Fibroblast of lung (primary cell): ENCODE measurements at regions not wholly inside any gene's neighbourhood (a gene's known extent, or its start where the extent isn't known, plus 50 kb on each side); places are given as distances from the start of the nearest gene placed in this dataset.

Experiments used
- DNase-seq, 2 donors: peaks; one replicate each; pipeline versions ENCODE4 v3.0.0 to v3.0.0-alpha.2; 2010; ENCODE audit warnings: low read depth in 2 of 2
- H2AFZ ChIP-seq: 2 replicates; pipeline ENCODE4 v1.5.1; 2012; ENCODE audit warnings: low read length, control low read depth, inconsistent platforms
- H3K27ac ChIP-seq: 2 replicates; pipeline ENCODE4 v1.5.1; 2011; ENCODE audit warnings: low read length, control low read depth; ENCODE audit not compliant: insufficient read depth
- H3K27me3 ChIP-seq: 2 replicates; pipeline ENCODE4 v1.5.1; 2011; ENCODE audit warnings: mild to moderate bottlenecking, low read length; ENCODE audit not compliant: control insufficient read depth, insufficient read depth
- H3K36me3 ChIP-seq: 2 replicates; pipeline ENCODE4 v1.5.1; 2011; ENCODE audit warnings: low read length; ENCODE audit not compliant: control insufficient read depth, insufficient read depth
- H3K4me1 ChIP-seq: 2 replicates; pipeline ENCODE4 v1.5.1; 2011; ENCODE audit warnings: low read length; ENCODE audit not compliant: control insufficient read depth, insufficient read depth; ENCODE audit errors: extremely low read depth
- H3K4me2 ChIP-seq: 2 replicates; pipeline ENCODE4 v1.5.1; 2011; ENCODE audit warnings: low read length, control low read depth; ENCODE audit not compliant: insufficient read depth; ENCODE audit errors: extremely low read depth
- H3K4me3 ChIP-seq, 4 experiments: fragments of 200-600 bp in 1 of 4; sonication (generic) in 1 of 4; replicated peaks in 1 of 4; 2 replicates each; pipeline ENCODE4 v1.5.1; 2011 to 2016; ENCODE audit warnings: low read length in 4 of 4, low read depth in 3 of 4, mild to moderate bottlenecking in 3 of 4, control low read depth in 2 of 4, inconsistent platforms in 1 of 4, mixed read lengths in 1 of 4; ENCODE audit not compliant: insufficient read depth in 1 of 4; ENCODE audit errors: control extremely low read depth in 1 of 4
- H3K79me2 ChIP-seq: 2 replicates; pipeline ENCODE4 v1.5.1; 2012; ENCODE audit warnings: mild to moderate bottlenecking, low read length, inconsistent platforms; ENCODE audit not compliant: control insufficient read depth, insufficient read depth
- H3K9ac ChIP-seq: 2 replicates; pipeline ENCODE4 v1.5.1; 2011; ENCODE audit warnings: mild to moderate bottlenecking, low read length, control low read depth; ENCODE audit not compliant: insufficient read depth
- H3K9me3 ChIP-seq: 2 replicates; pipeline ENCODE4 v1.5.1; 2012; ENCODE audit warnings: low read depth, low read length; ENCODE audit not compliant: control insufficient read depth, insufficient read depth
- H4K20me1 ChIP-seq: 2 replicates; pipeline ENCODE4 v1.5.1; 2011; ENCODE audit warnings: low read length; ENCODE audit not compliant: control insufficient read depth, insufficient read depth; ENCODE audit errors: extremely low read depth
- CTCF ChIP-seq, 2 donors: IDR thresholded peaks in 1 of 2; conservative IDR thresholded peaks in 1 of 2; 1 replicate in 1 of 2; 2 replicates in 1 of 2; pipeline ENCODE4 v1.5.1; 2011 to 2012; ENCODE audit warnings: low read length in 2 of 2, control low read depth in 1 of 2, inconsistent platforms in 1 of 2, low read depth in 1 of 2, mild to moderate bottlenecking in 1 of 2
- EZH2 ChIP-seq: IDR thresholded peaks from 2 replicates; pipeline ENCODE4 v1.5.1; 2012; ENCODE audit warnings: low read length, control low read depth, mild to moderate bottlenecking; ENCODE audit errors: missing control alignments

GRCh38 chr9:31608881-31609280 lies 775.6 kb upstream of the ACO1 start:
- Histone ChIP-seq H3K4me2 (no peak overlapping the region), H3K36me3 (no peaks in the 10 kb centered on the region), H3K9ac (no peak overlapping the region), H3K4me1 (no peaks in the 10 kb centered on the region), H3K9me3 (no peaks in the 10 kb centered on the region), H3K79me2 (no peaks in the 10 kb centered on the region), H3K4me3 (no peak overlapping the region), H3K27ac (no peak overlapping the region), H2AFZ (no peak overlapping the region), H4K20me1 (no peaks in the 10 kb centered on the region), H3K27me3 (no peaks in the 10 kb centered on the region)
- DNase-seq, result peak in 1 of 2 donors; percentile 10
- no peak for TF ChIP-seq CTCF (conservative IDR thresholded peaks at IDR 0.05 in 1 of 2, IDR thresholded peaks at IDR 0.05 in 1 of 2; ENCODE audit: low read depth in 1 of 2, low read length in 2 of 2)
- no peak for TF ChIP-seq EZH2

GRCh38 chr9:31612336-31613030 lies 772.0 kb upstream of the ACO1 start:
- no peak overlapping the region for H2AFZ ChIP-seq
- H3K36me3 ChIP-seq, result no peaks in the 10 kb centered on the region
- H3K4me1 ChIP-seq, result no peaks in the 10 kb centered on the region
- DNase-seq, result peak in 1 of 2 donors; percentile 29
- H3K4me3 ChIP-seq, result no peak overlapping the region
- no peak overlapping the region for H3K9ac ChIP-seq
- H3K79me2 ChIP-seq, result no peaks in the 10 kb centered on the region
- H3K27me3 ChIP-seq, result no peaks in the 10 kb centered on the region
- no peak overlapping the region for H3K27ac ChIP-seq
- no peaks in the 10 kb centered on the region for H4K20me1 ChIP-seq
- TF ChIP-seq CTCF (conservative IDR thresholded peaks at IDR 0.05 in 1 of 2, IDR thresholded peaks at IDR 0.05 in 1 of 2; ENCODE audit: low read depth in 1 of 2, low read length in 2 of 2) (no peak), EZH2 (no peak)
- H3K4me2 ChIP-seq, result no peak overlapping the region
- no peaks in the 10 kb centered on the region for H3K9me3 ChIP-seq

- DNase-seq, result no peak
- H3K9me3 ChIP-seq, result no peaks in the 10 kb centered on the region
- no peak overlapping the region for H2AFZ ChIP-seq
- no peaks in the 10 kb centered on the region for H3K4me1 ChIP-seq
- H3K27ac ChIP-seq, result no peak overlapping the region
- no peak overlapping the region for H3K4me3 ChIP-seq
- TF ChIP-seq EZH2 (no peak), CTCF (conservative IDR thresholded peaks at IDR 0.05 in 1 of 2, IDR thresholded peaks at IDR 0.05 in 1 of 2; ENCODE audit: low read depth in 1 of 2, low read length in 2 of 2) (no peak)
- no peaks in the 10 kb centered on the region for H3K36me3 ChIP-seq
- no peaks in the 10 kb centered on the region for H4K20me1 ChIP-seq
- H3K4me2 ChIP-seq, result no peak overlapping the region
- no peaks in the 10 kb centered on the region for H3K27me3 ChIP-seq
- no peaks in the 10 kb centered on the region for H3K79me2 ChIP-seq
- H3K9ac ChIP-seq, result no peak overlapping the region
Measured at GRCh38 chr9:31615966-31616365, 768.5 kb upstream of the ACO1 start.
